Dendritic cell treated with granulocyte-macrophage colony-stimulating factor and Interleukin-4, amounts not matched to agents 40 ng/mL and 50 ng/mL, for 4 days (primary cell): ENCODE measurements at regions not wholly inside any gene's neighbourhood (a gene's known extent, or its start where the extent isn't known, plus 50 kb on each side); places are given as distances from the start of the nearest gene placed in this dataset.

Source experiments
- H3K27ac Mint-ChIP-seq: one replicate; pipeline ENCODE4 v1.8.0; 2022; ENCODE audit warnings: mild to moderate bottlenecking, mixed read lengths
- H3K27me3 Mint-ChIP-seq: one replicate; pipeline ENCODE4 v1.8.0; 2022; ENCODE audit warnings: mild to moderate bottlenecking, mixed read lengths
- H3K36me3 Mint-ChIP-seq: one replicate; pipeline ENCODE4 v1.8.0; 2022; ENCODE audit warnings: low read depth, mixed read lengths
- H3K4me1 Mint-ChIP-seq: one replicate; pipeline ENCODE4 v1.8.0; 2022; ENCODE audit warnings: low read depth, mixed read lengths
- H3K4me3 Mint-ChIP-seq: one replicate; pipeline ENCODE4 v1.8.0; 2022; ENCODE audit warnings: mild to moderate bottlenecking, moderate library complexity, mixed read lengths
- H3K9me3 Mint-ChIP-seq: one replicate; pipeline ENCODE4 v1.8.0; 2022; ENCODE audit warnings: mixed read lengths
- intact Hi-C: fragments of 100-400 bp; cut with micrococcal nuclease; formaldehyde crosslinking; loops from one replicate; pipeline ENCODE4 v1.15.0; 2022

GRCh38 chr20:4591975-4592315 lies 94.3 kb upstream of the PRNP start:
- intact Hi-C loops, result loop anchor here (5.0 kb wide), 1 partner anchor 365 kb away; no protein-coding TSS in a partner anchor
- no peak overlapping the region for H3K27ac Mint-ChIP-seq
- no peak overlapping the region for H3K4me3 Mint-ChIP-seq
- peaks cover 7% of the 10 kb centered on the region for H3K4me1 Mint-ChIP-seq
- peaks cover 26% of the 10 kb centered on the region for H3K27me3 Mint-ChIP-seq
- H3K9me3 Mint-ChIP-seq, result no peaks in the 10 kb centered on the region
- no peaks in the 10 kb centered on the region for H3K36me3 Mint-ChIP-seq

DNA sequence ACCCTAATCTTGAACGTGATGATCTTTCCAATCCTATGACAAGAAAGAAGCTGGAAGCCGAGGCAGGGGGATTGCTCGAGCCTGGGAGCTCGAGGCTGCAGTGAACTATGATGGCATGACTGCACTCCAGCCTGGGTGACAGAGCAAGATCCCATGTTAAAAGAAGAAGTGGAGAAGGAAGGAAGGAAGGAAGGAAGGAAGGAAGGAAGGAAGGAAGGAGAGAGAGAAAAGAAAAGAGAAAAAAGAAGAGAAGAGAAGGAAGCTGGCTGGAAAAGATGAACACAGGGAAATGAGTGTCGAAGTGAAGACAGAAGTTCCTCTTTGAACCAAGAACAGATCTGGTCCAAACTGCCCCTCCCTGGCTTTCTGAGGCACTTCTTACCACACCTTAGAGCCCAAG lies 100.5 kb upstream of the PRNP start:
- Mint-ChIP-seq H3K27ac (no peak overlapping the region), H3K36me3 (no peaks in the 10 kb centered on the region), H3K9me3 (no peaks in the 10 kb centered on the region), H3K27me3 (peaks cover 20% of the 10 kb centered on the region), H3K4me1 (no peaks in the 10 kb centered on the region), H3K4me3 (no peak overlapping the region)
- intact Hi-C loops, result no loop called here

DNA sequence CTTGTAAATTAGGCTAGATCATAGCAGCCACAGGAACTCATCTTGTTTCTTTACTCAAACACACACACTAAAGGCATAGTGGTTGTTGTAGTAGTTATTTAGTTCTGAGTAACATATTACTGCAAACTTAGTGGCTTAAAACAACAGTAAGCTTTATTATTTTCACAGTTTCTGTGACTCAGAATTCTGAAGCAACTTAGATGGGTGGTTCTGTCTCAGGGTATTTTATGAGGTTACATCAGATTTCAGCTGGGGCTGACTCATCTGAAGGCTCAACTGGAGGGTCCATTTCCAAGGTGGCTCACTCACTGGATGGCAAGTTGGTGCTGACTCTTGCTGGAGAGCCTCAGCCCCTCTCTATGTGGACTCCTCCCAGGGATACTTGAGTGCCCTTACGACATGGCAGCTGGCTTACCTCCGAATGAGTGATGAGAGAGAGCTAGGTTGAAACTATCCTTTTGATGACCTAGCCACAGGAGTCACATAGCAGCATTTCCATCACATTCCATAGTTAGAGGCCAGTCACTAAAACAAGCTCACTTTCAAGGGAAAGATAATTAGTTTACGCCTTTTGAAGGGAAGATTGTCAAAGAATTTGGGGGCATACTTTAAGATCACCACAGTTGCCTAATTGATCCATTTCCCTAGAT lies 101.0 kb upstream of the PRNP start:
- intact Hi-C loops, result no loop called here
- no peaks in the 10 kb centered on the region for H3K36me3 Mint-ChIP-seq
- peaks cover 1% of the 10 kb centered on the region for H3K4me1 Mint-ChIP-seq
- no peaks in the 10 kb centered on the region for H3K9me3 Mint-ChIP-seq
- peaks cover 20% of the 10 kb centered on the region for H3K27me3 Mint-ChIP-seq
- no peak overlapping the region for H3K4me3 Mint-ChIP-seq
- H3K27ac Mint-ChIP-seq, result no peak overlapping the region

DNA sequence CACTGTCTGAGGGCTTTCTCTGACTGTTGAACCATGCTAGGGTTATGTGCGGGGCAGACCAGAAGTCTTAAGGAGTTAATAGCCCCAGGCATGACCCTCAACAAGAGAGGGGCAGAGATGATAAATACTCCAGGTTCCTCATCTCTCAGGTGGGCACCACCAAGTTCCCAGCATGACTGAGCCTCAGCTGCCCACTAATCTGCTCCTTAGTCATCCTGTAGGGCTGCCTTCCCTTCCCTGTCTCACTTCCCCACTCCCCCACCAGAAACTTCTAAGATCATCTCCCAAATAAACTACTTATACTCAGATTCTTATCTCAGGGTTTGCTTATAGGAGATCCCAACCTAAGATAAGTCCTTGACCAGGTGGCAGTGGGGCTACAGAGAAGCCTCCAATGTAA lies 101.7 kb upstream of the PRNP start:
- intact Hi-C loops, result no loop called here
- H3K27me3 Mint-ChIP-seq, result peaks cover 23% of the 10 kb centered on the region
- H3K27ac Mint-ChIP-seq, result no peak overlapping the region
- H3K36me3 Mint-ChIP-seq, result no peaks in the 10 kb centered on the region
- H3K9me3 Mint-ChIP-seq, result no peaks in the 10 kb centered on the region
- no peak overlapping the region for H3K4me3 Mint-ChIP-seq
- H3K4me1 Mint-ChIP-seq, result peaks cover 5% of the 10 kb centered on the region

DNA sequence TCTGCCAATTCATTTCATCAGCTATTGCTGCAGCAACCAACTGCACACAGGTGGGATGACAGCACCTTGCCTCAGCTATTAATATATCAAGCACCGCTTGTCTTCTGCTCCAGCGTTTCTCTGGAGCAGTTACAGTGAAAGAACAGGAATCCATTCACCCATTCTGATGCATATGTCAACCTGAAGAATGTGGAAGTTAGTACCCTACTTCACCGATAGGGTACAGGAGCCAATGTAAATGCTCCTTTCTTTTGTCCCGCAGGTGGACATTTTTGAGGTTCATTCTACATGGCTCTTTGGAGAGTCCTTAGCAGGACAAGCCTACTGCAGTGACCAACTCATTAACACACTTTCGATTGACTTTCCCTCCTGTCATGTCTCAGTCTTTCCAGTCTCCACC lies 104.4 kb upstream of the PRNP start:
- H3K27ac Mint-ChIP-seq, result no peak overlapping the region
- H3K4me1 Mint-ChIP-seq, result peaks cover 5% of the 10 kb centered on the region
- no peak overlapping the region for H3K4me3 Mint-ChIP-seq
- intact Hi-C loops, result no loop called here
- H3K9me3 Mint-ChIP-seq, result no peaks in the 10 kb centered on the region
- no peaks in the 10 kb centered on the region for H3K36me3 Mint-ChIP-seq
- H3K27me3 Mint-ChIP-seq, result peaks cover 32% of the 10 kb centered on the region

DNA sequence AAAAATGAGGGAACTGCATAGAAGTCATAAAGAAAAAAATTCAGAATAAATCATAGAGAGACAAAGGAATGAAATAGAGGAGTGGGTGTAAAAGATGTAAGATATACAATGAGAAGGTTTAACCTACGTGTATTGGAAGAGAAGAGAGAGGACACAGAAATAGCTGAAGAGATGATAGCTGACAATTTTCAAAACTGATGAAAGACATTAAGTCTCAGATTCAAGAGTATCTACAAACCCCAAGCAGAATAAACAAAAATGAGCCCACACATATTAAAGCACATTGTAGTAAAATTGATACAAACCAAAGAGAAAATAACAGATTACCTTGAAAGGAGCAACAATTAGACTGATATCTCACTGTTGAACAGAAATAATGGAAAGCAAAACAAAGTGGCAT lies 107.9 kb upstream of the PRNP start:
- no peak overlapping the region for H3K4me3 Mint-ChIP-seq
- no peaks in the 10 kb centered on the region for H3K9me3 Mint-ChIP-seq
- peaks cover 36% of the 10 kb centered on the region for H3K27me3 Mint-ChIP-seq
- intact Hi-C loops, result no loop called here
- H3K4me1 Mint-ChIP-seq, result peaks cover 5% of the 10 kb centered on the region
- no peak overlapping the region for H3K27ac Mint-ChIP-seq
- no peaks in the 10 kb centered on the region for H3K36me3 Mint-ChIP-seq

DNA sequence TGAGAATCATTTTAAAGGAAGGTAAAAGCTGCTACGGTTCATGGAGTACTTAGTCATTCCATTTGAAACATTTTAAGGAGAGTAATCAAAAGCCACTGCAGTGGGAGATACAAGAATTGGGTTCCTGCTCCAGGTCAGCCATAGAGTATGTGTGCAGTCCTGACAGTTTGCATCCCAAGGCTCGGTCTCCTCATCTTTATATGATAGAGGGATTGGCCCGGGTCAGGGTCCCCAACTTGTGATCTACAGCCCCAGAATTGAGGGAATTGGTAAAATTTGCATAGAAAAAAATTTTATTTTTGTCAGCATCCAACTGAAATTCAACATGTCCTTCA lies 111.9 kb upstream of the PRNP start:
- Mint-ChIP-seq H3K9me3 (no peaks in the 10 kb centered on the region), H3K27me3 (peaks cover 20% of the 10 kb centered on the region), H3K36me3 (no peaks in the 10 kb centered on the region), H3K27ac (no peak overlapping the region), H3K4me1 (no peaks in the 10 kb centered on the region), H3K4me3 (no peak overlapping the region)
- intact Hi-C loops, result no loop called here

DNA sequence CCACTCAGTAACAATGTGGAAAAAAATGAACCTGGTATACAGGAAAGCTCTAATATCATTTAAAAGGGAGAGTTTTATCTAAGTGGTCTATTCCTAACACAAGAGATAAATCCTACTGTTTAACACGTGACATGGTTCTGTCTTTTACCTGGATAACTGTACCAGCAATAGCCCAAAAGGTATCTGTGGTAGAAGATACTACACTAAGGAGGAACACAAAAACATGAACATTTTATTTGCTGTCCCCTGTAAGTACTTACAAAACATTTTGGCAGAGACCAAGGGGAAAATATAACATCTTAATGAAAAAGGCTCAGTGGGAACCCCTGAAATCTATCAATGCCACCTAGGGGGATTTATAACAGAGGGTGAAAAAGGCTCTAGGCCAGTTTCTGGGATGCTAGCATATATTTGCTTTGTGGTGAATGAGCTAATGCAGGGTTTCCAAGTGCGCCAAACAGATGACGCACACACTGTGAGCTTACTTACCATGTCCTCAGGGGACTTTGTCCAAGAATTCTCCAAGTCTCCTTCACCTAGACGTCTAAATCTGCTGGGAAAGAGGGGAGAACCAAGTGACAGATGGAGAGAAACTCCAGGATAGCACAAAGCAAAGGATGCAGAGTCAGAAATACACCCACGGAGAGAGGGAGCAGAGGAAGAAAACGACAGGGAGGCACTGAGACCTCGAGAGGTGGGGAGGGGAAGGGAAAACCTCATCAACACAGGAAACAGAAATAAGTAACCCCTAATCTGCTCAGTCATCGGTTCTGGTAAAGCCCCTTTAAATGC lies 112.5 kb upstream of the PRNP start:
- H3K9me3 Mint-ChIP-seq, result no peaks in the 10 kb centered on the region
- no peak overlapping the region for H3K27ac Mint-ChIP-seq
- no peak overlapping the region for H3K4me3 Mint-ChIP-seq
- peaks cover 19% of the 10 kb centered on the region for H3K27me3 Mint-ChIP-seq
- no peaks in the 10 kb centered on the region for H3K36me3 Mint-ChIP-seq
- intact Hi-C loops, result no loop called here
- no peaks in the 10 kb centered on the region for H3K4me1 Mint-ChIP-seq

GRCh38 chr20:4571759-4572531 lies 114.3 kb upstream of the PRNP start:
- H3K4me3 Mint-ChIP-seq, result no peak overlapping the region
- intact Hi-C loops, result no loop called here
- no peak overlapping the region for H3K27ac Mint-ChIP-seq
- no peaks in the 10 kb centered on the region for H3K9me3 Mint-ChIP-seq
- no peaks in the 10 kb centered on the region for H3K36me3 Mint-ChIP-seq
- peaks cover 1% of the 10 kb centered on the region for H3K4me1 Mint-ChIP-seq
- peaks cover 11% of the 10 kb centered on the region for H3K27me3 Mint-ChIP-seq

- H3K4me1 Mint-ChIP-seq, result peaks cover 6% of the 10 kb centered on the region
- H3K4me3 Mint-ChIP-seq, result no peak overlapping the region
- no peaks in the 10 kb centered on the region for H3K9me3 Mint-ChIP-seq
- H3K36me3 Mint-ChIP-seq, result no peaks in the 10 kb centered on the region
- peaks cover 4% of the 10 kb centered on the region for H3K27me3 Mint-ChIP-seq
- H3K27ac Mint-ChIP-seq, result no peak overlapping the region
- intact Hi-C loops, result no loop called here
These were observed 116.4 kb upstream of the PRNP start for GRCh38 chr20:4569865-4570264.

DNA sequence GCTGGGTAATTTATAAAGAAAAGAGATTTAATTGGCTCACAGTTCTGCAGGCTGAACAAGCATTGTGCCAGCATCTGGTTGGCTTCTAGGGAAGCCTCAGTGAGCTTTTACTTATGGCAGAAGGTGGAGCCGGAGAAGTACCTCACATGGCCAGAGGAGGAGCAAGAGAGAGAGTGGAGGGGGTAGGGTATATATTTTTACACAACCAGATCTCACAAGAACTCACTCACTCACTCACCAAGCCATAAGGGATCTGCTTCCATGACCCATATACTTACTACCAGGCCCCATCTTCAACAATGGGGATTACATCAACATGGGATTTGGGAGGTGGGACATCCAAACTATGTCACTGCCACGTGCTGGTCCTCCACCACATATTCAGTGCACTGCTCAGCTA lies 117.2 kb upstream of the PRNP start:
- H3K27ac Mint-ChIP-seq, result no peak overlapping the region

GRCh38 chr20:4568361-4568959 lies 117.8 kb upstream of the PRNP start:
- Mint-ChIP-seq H3K36me3 (no peaks in the 10 kb centered on the region), H3K9me3 (no peaks in the 10 kb centered on the region), H3K27ac (no peak overlapping the region), H3K27me3 (peaks cover 9% of the 10 kb centered on the region), H3K4me3 (no peak overlapping the region), H3K4me1 (peaks cover 6% of the 10 kb centered on the region)
- intact Hi-C loops, result no loop called here

More for the DNA sequence above, 117.2 kb upstream of the PRNP start:
- no peaks in the 10 kb centered on the region for H3K36me3 Mint-ChIP-seq
- intact Hi-C loops, result no loop called here
- peaks cover 6% of the 10 kb centered on the region for H3K4me1 Mint-ChIP-seq
- H3K4me3 Mint-ChIP-seq, result no peak overlapping the region
- H3K9me3 Mint-ChIP-seq, result no peaks in the 10 kb centered on the region
- peaks cover 9% of the 10 kb centered on the region for H3K27me3 Mint-ChIP-seq

- no peak overlapping the region for H3K27ac Mint-ChIP-seq
- H3K36me3 Mint-ChIP-seq, result no peaks in the 10 kb centered on the region
- H3K9me3 Mint-ChIP-seq, result no peaks in the 10 kb centered on the region
- H3K4me1 Mint-ChIP-seq, result peaks cover 6% of the 10 kb centered on the region
- intact Hi-C loops, result no loop called here
- H3K4me3 Mint-ChIP-seq, result no peak overlapping the region
- H3K27me3 Mint-ChIP-seq, result peaks cover 12% of the 10 kb centered on the region
These were observed 119.1 kb upstream of the PRNP start for GRCh38 chr20:4567170-4567569.

- H3K4me3 Mint-ChIP-seq, result no peak overlapping the region
- no peaks in the 10 kb centered on the region for H3K36me3 Mint-ChIP-seq
- intact Hi-C loops, result no loop called here
- H3K27me3 Mint-ChIP-seq, result peaks cover 22% of the 10 kb centered on the region
- H3K4me1 Mint-ChIP-seq, result peaks cover 6% of the 10 kb centered on the region
- no peaks in the 10 kb centered on the region for H3K9me3 Mint-ChIP-seq
- no peak overlapping the region for H3K27ac Mint-ChIP-seq
These were observed 122.7 kb upstream of the PRNP start for GRCh38 chr20:4563534-4563933.
